Activated T-helper 2 cell treated with anti-CD3 and anti-CD28 coated beads, Interferon-gamma antibody, Interleukin-2, Interleukin-4, amounts not matched to agents 10 μg/mL and 5 μg/mL and 100 μg/mL, durations not matched to agents 14 hours and 24 hours and 36 hours (primary cell): ENCODE measurements at regions not wholly inside any gene's neighbourhood (a gene's known extent, or its start where the extent isn't known, plus 50 kb on each side); places are given as distances from the start of the nearest gene placed in this dataset.

Experiments
- DNase-seq: peaks from one replicate; pipeline ENCODE4 v3.0.0; 2021; ENCODE audit warnings: low spot score
- H3K27ac Mint-ChIP-seq: one replicate; pipeline ENCODE4 v1.8.0; 2021; ENCODE audit warnings: mixed read lengths
- H3K27me3 Mint-ChIP-seq: one replicate; pipeline ENCODE4 v1.8.0; 2021; ENCODE audit warnings: low read depth, mixed read lengths
- H3K36me3 Mint-ChIP-seq: one replicate; pipeline ENCODE4 v1.8.0; 2021; ENCODE audit warnings: low read depth, mixed read lengths
- H3K4me1 Mint-ChIP-seq: one replicate; pipeline ENCODE4 v1.8.0; 2021; ENCODE audit warnings: low read depth, mixed read lengths
- H3K4me3 Mint-ChIP-seq: one replicate; pipeline ENCODE4 v1.8.0; 2021; ENCODE audit warnings: low read depth, mild to moderate bottlenecking, moderate library complexity, mixed read lengths
- H3K9me3 Mint-ChIP-seq: one replicate; pipeline ENCODE4 v1.8.0; 2021; ENCODE audit warnings: mixed read lengths
- intact Hi-C: fragments of 100-400 bp; cut with micrococcal nuclease; formaldehyde crosslinking; loops from one replicate; pipeline ENCODE4 v1.15.1; 2023

DNA sequence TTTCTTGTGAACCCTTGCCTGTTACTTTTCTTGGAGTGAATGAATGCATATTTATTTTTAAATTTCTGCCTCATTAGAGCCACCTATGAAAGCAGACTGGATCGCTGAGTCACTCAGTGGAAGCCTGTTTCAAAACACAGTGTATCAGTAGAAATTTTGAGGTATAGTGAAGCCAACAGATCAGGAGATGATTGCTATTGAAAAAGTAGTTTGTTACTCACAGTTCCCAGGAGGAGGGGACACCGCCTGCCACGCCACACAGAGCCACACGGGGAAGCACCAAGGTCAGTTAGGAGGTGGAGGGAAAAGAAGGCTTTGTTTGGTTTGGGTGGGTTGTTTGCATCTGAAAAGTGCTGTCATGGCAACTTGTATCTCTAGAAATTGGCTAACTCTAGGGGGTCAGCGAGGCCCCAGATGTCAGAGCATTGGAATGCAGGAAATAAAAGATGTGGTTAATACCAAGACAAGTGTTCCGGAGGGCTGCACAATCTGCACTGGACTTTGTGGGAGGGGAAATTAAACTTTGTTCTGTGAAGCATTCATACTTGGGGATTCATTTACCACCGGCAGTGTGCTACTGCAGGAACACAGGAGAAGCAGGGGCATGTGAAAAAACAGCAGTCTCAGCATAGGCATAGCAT is 106.4 kb upstream of the SDK1 start:
- Mint-ChIP-seq H3K27me3 (no peaks in the 10 kb centered on the region), H3K36me3 (no peaks in the 10 kb centered on the region), H3K4me1 (no peaks in the 10 kb centered on the region), H3K27ac (no peak overlapping the region), H3K9me3 (no peaks in the 10 kb centered on the region), H3K4me3 (no peak overlapping the region)
- DNase-seq: no peak
- intact Hi-C loops: no loop called here

DNA sequence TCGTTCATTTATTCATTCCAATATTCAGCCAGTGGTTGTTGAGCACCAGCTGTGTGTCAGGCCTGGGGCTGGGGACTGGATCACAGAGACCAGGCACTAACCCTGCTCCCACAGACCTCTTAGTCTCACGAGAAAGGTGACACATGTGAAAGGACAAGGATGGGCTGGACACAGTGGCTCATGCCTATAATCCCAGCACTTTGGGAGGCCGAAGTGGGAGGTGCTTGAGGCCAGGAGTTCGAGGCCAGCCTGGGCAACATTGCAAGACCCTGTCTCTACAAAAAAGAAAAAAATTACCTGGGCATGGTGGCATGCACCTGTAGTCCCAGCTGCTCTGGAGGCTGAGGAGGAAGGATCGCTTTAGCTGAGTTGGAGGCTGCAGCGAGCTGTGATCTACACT is 105.9 kb upstream of the SDK1 start:
- no peak for DNase-seq
- Mint-ChIP-seq H3K36me3 (no peaks in the 10 kb centered on the region), H3K27ac (no peak overlapping the region), H3K4me3 (no peak overlapping the region), H3K27me3 (no peaks in the 10 kb centered on the region), H3K9me3 (no peaks in the 10 kb centered on the region), H3K4me1 (no peaks in the 10 kb centered on the region)
- intact Hi-C loops: no loop called here

DNA sequence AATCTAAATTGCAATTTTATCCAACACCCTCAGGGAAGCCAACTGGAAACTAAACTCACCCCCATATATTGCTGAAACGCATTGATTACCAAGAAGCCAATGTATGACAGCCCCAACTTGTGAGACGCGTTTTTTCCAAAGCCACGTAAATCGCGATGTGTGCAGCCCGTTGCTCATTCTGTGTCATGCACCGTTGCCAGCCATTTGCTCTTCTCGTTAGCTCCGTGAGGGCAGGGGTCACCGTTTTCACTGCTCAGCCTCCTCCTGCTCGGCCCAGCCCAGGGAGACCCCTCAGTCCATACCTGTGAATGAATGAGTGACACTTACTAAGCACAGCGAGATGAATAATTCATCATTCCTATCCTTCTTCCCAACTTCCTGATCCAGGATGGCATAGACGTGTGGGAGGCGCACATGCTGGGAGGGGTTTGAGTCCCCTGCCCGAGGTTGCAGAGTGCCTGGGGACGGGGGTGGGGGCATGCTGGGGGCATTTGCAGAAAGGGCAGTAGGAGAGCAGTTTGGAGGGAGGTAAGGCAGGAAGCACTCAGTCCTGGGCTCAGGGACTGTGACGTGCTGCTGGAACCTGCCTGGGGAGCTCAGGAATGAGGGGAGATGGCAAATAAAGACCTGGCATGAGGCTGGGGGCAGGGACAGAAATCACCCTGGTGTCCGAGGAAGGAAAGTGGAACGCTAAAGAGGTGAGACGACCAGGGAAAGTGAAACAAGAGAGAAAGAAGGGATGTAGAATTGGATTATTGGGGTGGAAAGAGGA is 104.2 kb upstream of the SDK1 start:
- Mint-ChIP-seq H3K27ac (no peak overlapping the region), H3K9me3 (no peaks in the 10 kb centered on the region), H3K4me1 (no peaks in the 10 kb centered on the region), H3K36me3 (no peaks in the 10 kb centered on the region), H3K27me3 (no peaks in the 10 kb centered on the region), H3K4me3 (no peak overlapping the region)
- no peak for DNase-seq
- intact Hi-C loops: no loop called here

DNA sequence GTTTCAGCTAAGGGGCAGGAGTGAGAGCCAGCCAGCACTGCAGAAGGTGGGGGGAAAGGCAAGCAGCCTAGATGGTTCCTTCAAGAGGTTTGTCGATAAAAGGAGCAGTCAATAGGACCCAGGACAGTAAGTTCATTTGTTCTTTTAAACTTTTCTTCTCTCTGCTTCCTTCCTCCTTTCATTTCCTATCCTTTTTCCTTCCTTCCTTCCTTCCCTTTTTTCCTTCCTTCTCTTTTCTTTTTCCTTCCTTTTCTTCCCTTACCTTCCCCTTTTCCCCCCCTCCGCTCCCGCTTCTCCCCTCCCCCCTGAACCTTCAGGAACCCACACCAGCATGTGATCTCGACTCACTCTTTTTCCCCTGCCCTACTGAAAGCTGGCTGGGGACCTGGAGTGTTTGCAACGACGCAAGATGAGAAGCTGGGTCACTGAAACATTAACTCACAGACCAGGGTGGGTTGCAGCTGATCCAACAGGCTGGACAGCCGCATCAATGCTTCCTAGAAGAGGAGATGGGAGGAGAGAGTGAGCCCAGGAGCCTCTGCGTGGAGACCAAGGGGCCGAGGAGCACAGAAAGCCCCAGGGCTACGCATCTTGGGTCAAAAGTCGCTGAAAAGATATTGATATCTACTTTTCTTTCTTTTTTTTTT is 103.4 kb upstream of the SDK1 start:
- Mint-ChIP-seq H3K27me3 (no peaks in the 10 kb centered on the region), H3K27ac (no peak overlapping the region), H3K4me1 (no peaks in the 10 kb centered on the region), H3K4me3 (no peak overlapping the region), H3K9me3 (no peaks in the 10 kb centered on the region), H3K36me3 (no peaks in the 10 kb centered on the region)
- intact Hi-C loops: no loop called here
- no peak for DNase-seq

DNA sequence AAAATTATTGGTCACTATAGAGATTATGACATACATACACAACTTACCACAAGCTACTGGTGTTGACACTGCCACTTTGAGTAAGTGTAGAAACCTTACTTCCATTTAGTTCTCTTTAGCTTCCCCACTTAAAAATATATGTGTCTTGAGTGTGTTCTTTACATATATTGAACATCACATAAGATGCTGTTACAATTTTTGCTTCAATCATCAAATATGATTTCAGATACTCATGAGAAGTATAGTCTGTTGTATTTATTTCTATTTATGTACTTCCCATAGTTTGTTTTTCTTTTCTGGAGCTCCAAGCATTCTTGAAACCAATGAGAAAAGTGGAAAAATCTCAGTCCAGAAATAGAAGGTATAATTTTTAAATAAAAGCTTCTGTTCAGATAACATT is 102.7 kb upstream of the SDK1 start:
- DNase-seq: no peak
- H3K27ac Mint-ChIP-seq: no peak overlapping the region
- H3K36me3 Mint-ChIP-seq: no peaks in the 10 kb centered on the region
- no peaks in the 10 kb centered on the region for H3K9me3 Mint-ChIP-seq
- no peaks in the 10 kb centered on the region for H3K4me1 Mint-ChIP-seq
- no peaks in the 10 kb centered on the region for H3K27me3 Mint-ChIP-seq
- no peak overlapping the region for H3K4me3 Mint-ChIP-seq
- intact Hi-C loops: no loop called here

DNA sequence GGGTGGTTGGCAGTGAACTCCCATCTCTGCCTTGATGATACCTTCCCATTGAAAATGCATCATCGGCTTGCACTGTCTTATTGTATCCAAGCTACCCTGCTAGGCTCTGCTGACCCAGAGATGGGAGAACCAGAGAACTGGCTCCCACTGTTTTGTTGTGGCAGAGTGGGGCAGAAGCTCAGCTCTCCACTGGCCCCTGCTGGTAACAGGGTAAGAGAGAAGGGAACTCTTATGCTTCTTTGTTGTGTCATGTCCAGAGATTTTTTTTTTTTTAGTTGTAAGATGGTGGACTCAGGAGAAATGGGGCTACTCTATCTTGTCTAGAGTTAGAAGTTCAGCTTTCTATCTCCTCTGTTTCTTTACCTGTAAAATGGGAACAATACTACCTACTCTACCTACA is 100.5 kb upstream of the SDK1 start:
- H3K27ac Mint-ChIP-seq: no peak overlapping the region
- H3K4me3 Mint-ChIP-seq: no peak overlapping the region
- no peaks in the 10 kb centered on the region for H3K27me3 Mint-ChIP-seq
- H3K36me3 Mint-ChIP-seq: no peaks in the 10 kb centered on the region
- H3K9me3 Mint-ChIP-seq: no peaks in the 10 kb centered on the region
- intact Hi-C loops: no loop called here
- no peak for DNase-seq
- H3K4me1 Mint-ChIP-seq: no peaks in the 10 kb centered on the region

DNA sequence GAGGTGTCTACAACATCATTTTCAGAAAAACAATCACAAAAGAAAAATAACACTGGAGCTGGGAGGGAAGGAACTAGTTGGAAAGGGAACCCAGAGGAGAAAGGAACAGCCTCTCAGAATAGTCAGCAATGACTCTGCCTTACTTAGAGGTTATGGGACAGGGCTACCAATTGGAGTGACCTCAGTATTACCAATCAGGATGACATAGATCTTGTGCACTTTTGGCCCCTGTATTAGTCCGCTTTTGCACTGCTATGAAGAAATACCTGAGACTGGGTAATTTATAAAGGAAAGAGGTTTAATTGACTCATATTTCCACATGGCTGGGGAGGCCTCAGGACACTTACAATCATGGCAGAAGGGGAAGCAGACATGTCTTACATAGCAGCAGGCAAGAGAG is 99.7 kb upstream of the SDK1 start:
- no peaks in the 10 kb centered on the region for H3K9me3 Mint-ChIP-seq
- no peak overlapping the region for H3K27ac Mint-ChIP-seq
- no peak for DNase-seq
- no peaks in the 10 kb centered on the region for H3K27me3 Mint-ChIP-seq
- intact Hi-C loops: loop anchor here (1.0 kb wide), 1 partner anchor 314 kb away; no protein-coding TSS in a partner anchor
- H3K4me3 Mint-ChIP-seq: no peak overlapping the region
- no peaks in the 10 kb centered on the region for H3K4me1 Mint-ChIP-seq
- H3K36me3 Mint-ChIP-seq: no peaks in the 10 kb centered on the region

DNA sequence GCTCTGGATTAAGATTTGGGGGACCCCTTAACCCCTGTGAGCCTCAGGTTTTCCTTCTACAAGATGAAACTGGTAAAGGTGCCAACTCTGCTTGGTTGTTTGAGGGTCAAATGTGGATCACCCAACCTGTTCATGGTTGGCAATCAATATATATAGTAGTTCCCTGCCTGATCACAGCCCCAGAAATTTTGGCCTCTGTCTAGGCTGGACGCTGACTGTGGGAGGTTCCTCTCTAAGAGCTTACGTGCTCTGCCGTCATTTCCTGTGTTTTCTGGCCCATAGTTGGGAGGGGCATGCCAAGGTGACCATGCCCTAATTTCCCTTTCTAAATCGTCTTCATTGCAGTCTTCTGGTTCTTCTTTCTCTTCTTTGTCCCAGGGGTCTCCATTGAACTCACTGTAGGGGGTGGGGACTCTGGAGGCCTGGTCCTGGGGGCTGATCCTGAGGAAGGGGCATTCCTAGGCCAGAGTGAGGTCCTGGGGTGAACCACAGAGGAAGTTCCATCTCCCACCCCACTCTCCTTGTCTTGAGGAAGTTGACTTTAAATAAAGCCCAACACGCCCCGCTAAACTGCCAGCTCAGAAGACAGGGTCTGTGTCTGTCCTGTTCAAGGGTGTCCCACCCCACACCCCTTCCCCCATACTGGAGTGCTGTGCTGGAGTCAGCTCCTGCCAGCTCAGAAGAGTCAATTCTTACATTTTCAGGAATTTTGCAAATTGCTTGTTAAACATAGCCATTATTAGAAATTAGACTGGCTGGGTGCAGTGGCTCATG is 98.9 kb upstream of the SDK1 start:
- Mint-ChIP-seq H3K9me3 (no peaks in the 10 kb centered on the region), H3K4me3 (no peak overlapping the region), H3K27ac (no peak overlapping the region), H3K27me3 (no peaks in the 10 kb centered on the region), H3K36me3 (no peaks in the 10 kb centered on the region), H3K4me1 (no peaks in the 10 kb centered on the region)
- no peak for DNase-seq
- intact Hi-C loops: loop anchor here (1.0 kb wide), 1 partner anchor 315 kb away; no protein-coding TSS in a partner anchor

DNA sequence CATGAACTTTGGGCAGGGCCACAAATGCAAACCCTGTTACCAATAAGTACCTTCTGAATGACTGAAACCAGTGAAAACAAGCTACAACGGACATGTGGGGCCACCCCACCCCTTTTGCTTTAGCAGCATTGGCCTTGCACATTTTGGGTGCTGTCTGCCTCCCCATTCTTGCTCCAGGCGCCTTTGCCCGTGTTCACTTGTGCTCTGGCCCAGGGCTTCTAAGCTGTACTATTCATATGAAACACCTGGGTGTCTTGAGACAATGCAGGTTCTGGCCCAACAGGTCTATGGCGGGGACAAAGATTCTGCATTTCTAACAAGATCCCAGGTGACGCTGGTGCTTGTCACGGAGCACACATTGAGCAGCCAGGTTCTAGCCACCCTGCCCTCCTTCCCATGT is 96.5 kb upstream of the SDK1 start:
- Mint-ChIP-seq H3K4me1 (no peaks in the 10 kb centered on the region), H3K27me3 (no peaks in the 10 kb centered on the region), H3K4me3 (no peak overlapping the region), H3K36me3 (no peaks in the 10 kb centered on the region), H3K9me3 (no peaks in the 10 kb centered on the region), H3K27ac (no peak overlapping the region)
- no peak for DNase-seq
- intact Hi-C loops: no loop called here

DNA sequence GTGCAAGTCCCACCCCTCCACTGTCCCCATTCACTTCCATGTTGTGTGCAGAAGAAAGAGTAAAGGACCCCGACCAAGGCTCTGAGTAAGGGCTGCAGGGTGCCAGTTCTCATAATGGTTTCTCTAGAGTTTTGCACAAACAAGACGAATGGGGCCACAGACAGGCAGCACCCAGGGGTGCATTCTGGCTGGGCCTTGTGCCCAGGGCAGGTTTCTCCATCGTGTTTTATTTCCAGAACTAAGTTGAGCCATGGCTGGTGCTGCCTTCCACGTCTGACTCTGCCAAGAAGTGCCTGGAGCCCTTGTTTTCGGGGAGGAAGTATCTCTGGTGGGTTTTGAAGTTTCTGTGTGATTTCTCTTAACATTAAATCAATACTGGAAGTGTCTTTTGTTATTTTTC is 95.0 kb upstream of the SDK1 start:
- Mint-ChIP-seq H3K27me3 (no peaks in the 10 kb centered on the region), H3K4me3 (no peak overlapping the region), H3K36me3 (no peaks in the 10 kb centered on the region), H3K9me3 (no peaks in the 10 kb centered on the region), H3K4me1 (no peaks in the 10 kb centered on the region), H3K27ac (no peak overlapping the region)
- intact Hi-C loops: no loop called here
- no peak for DNase-seq

DNA sequence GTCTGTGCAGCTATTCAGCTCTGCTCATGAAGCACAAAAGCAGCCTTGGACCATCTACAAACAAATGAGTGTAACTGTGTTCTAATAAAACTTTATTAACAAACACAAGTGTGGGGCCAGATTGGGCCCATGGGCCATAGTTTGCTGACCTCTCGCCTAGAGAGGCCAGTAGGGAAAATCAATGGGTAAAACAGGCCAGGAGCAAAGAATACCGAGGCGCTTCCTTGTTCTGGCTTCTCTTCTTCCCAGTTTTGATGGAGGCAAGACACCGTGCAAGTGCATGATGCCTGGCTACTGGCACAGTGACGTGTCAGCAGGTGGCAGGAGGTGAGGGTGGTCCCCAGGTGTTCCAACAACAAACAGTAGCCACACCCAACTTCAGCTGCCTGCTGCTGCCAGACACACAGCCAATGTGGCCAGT is 94.3 kb upstream of the SDK1 start:
- H3K27ac Mint-ChIP-seq: no peak overlapping the region

DNA sequence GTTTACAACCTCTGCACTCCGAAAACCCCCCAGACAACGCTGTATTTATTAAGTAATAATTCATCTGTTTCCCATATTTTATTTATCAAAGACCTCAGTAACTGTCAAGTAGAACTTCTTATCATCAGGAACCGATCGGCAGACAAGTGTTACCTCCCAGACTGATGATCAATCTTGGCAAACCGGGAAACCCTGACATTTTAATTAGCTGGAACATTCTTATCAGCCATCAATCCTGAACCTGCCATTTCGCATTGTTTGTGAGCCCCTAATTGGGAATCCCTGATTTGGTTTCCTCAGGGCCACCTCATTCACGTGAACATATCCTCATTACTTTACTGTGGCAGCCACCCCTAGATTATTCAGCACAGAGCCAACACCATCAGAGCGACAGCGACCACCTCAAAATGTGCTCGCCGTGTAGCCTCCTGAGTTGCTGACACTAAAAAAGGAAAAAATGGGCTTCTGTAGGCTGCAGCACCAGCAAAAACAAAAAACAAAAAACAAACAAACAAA is 93.6 kb upstream of the SDK1 start:
- H3K9me3 Mint-ChIP-seq: no peaks in the 10 kb centered on the region
- no peaks in the 10 kb centered on the region for H3K36me3 Mint-ChIP-seq
- no peak overlapping the region for H3K27ac Mint-ChIP-seq
- no peak for DNase-seq
- H3K27me3 Mint-ChIP-seq: no peaks in the 10 kb centered on the region
- intact Hi-C loops: no loop called here
- no peaks in the 10 kb centered on the region for H3K4me1 Mint-ChIP-seq
- no peak overlapping the region for H3K4me3 Mint-ChIP-seq

More for the DNA sequence above, 94.3 kb upstream of the SDK1 start:
- Mint-ChIP-seq H3K9me3 (no peaks in the 10 kb centered on the region), H3K36me3 (no peaks in the 10 kb centered on the region), H3K4me1 (no peaks in the 10 kb centered on the region), H3K4me3 (no peak overlapping the region), H3K27me3 (no peaks in the 10 kb centered on the region)
- intact Hi-C loops: no loop called here
- no peak for DNase-seq
